ENCODE measurements at regions not wholly inside any gene's neighbourhood (a gene's known extent, or its start where the extent isn't known, plus 50 kb on each side); places are given as distances from the start of the nearest gene placed in this dataset.

- ChIA-PET POLR2A (ENCODE audit: partially characterized antibody) (no interaction called here), CTCF (ENCODE audit: partially characterized antibody) (interaction anchor here (1.4 kb wide), 1 partner anchor 8 kb away, joined by 3 read pairs; no protein-coding TSS in a partner anchor)
- no peak overlapping the region for H2BK15ac ChIP-seq (ENCODE audit: low read length)
- H2BK12ac ChIP-seq (ENCODE audit: low read depth, low read length): no peak overlapping the region
- H2BK20ac ChIP-seq (ENCODE audit: low read length): no peak overlapping the region
- 100% methylated on average over 1 of the region's 1 CpG; no CpG with 5 or more reads in 1 of the 2 experiments for whole genome bisulfite sequencing, 2 experiments (ENCODE audit: extremely low coverage in 1 of 2, insufficient coverage in 1 of 2, insufficient read length in 1 of 2, insufficient replicate concordance in 2 of 2, low coverage in 1 of 2, low lambda C conversion rate in 2 of 2, missing lambda C conversion rate in 1 of 2)
- FAIRE-seq: no peak
- H4K20me1 ChIP-seq (replicated peaks in 1 of 2; ENCODE audit: control insufficient read depth in 1 of 2, insufficient read depth in 2 of 2, low read length in 2 of 2): no peaks in the 10 kb centered on the region
- H3K4me2 ChIP-seq (ENCODE audit: insufficient read depth in 1 of 2, low read depth in 2 of 2, low read length in 2 of 2): no peak overlapping the region
- H4K91ac ChIP-seq (replicated peaks; ENCODE audit: insufficient read length, low read length): no peak overlapping the region
- H3K18ac ChIP-seq (ENCODE audit: extremely low read depth, low read length): no peak overlapping the region
- H3K56ac ChIP-seq (replicated peaks; ENCODE audit: insufficient read length, low read depth, low read length): no peak overlapping the region
- no peak for DNase-seq (ENCODE audit: low read depth in 1 of 2, low spot score in 2 of 2)
- no peak overlapping the region for H3K14ac ChIP-seq (ENCODE audit: insufficient read length)
- no peaks in the 10 kb centered on the region for H3K27me3 ChIP-seq (replicated peaks in 1 of 4; ENCODE audit: control insufficient read depth in 3 of 4, extremely low read depth in 1 of 4, insufficient read depth in 3 of 4, low read length in 3 of 4)
- no peak overlapping the region for H3K23ac ChIP-seq (ENCODE audit: insufficient read length)
- no peak overlapping the region for H3K27ac ChIP-seq (ENCODE audit: low read depth, low read length)
- H4K8ac ChIP-seq (ENCODE audit: extremely low read depth, insufficient read depth, low read length): no peak overlapping the region
- H4K5ac ChIP-seq (ENCODE audit: insufficient read length, low read depth, low read length): no peak overlapping the region
- no peak overlapping the region for H2BK5ac ChIP-seq (ENCODE audit: low read depth, low read length)
- H3K23me2 ChIP-seq (ENCODE audit: low read depth, low read length): no peaks in the 10 kb centered on the region
- H3K36me3 ChIP-seq (ENCODE audit: control insufficient read depth in 2 of 4, insufficient read depth in 4 of 4, low read length in 3 of 4): no peaks in the 10 kb centered on the region
- H3K4me3 ChIP-seq (ENCODE audit: extremely low read depth in 1 of 4, insufficient read depth in 2 of 4, low read depth in 3 of 4, low read length in 4 of 4): no peak overlapping the region
- H3K4ac ChIP-seq (replicated peaks; ENCODE audit: insufficient read length, low read depth, low read length): no peak overlapping the region
- H3K79me2 ChIP-seq (ENCODE audit: control insufficient read depth in 1 of 2, insufficient read depth in 2 of 2, low read length in 2 of 2): no peaks in the 10 kb centered on the region
- H3K9me3 ChIP-seq (ENCODE audit: insufficient read depth in 2 of 2, low read depth in 1 of 2, low read length in 1 of 2): no peaks in the 10 kb centered on the region
- H3K79me1 ChIP-seq (ENCODE audit: low read depth, low read length): no peaks in the 10 kb centered on the region
- no peak overlapping the region for H3K9ac ChIP-seq (replicated peaks in 1 of 4; ENCODE audit: extremely low read depth in 1 of 4, low read depth in 3 of 4, low read length in 3 of 4)
- no peaks in the 10 kb centered on the region for H3K4me1 ChIP-seq (replicated peaks in 1 of 4; ENCODE audit: control insufficient read depth in 3 of 4, insufficient read depth in 4 of 4, low read length in 3 of 4)
- no peak overlapping the region for H2BK120ac ChIP-seq (replicated peaks; ENCODE audit: low read depth, low read length)
- H2AK5ac ChIP-seq (ENCODE audit: low read depth, low read length): no peak overlapping the region
- H2AFZ ChIP-seq (ENCODE audit: low read length): no peak overlapping the region
- TF ChIP-seq SIX5 (IDR thresholded peaks at IDR 0.05; ENCODE audit: low read depth, low read length) (no peak), SIRT6 (IDR thresholded peaks at IDR 0.05; ENCODE audit: low read length) (no peak), JUND (IDR thresholded peaks at IDR 0.05; ENCODE audit: low read length) (no peak), CHD2 (IDR thresholded peaks at IDR 0.05; ENCODE audit: low read length) (no peak), HDAC2 (IDR thresholded peaks at IDR 0.05; ENCODE audit: borderline replicate concordance in 1 of 2, low read depth in 2 of 2, low read length in 2 of 2) (no peak), CTCF (IDR thresholded peaks at IDR 0.05; ENCODE audit: control extremely low read depth in 1 of 3, insufficient read depth in 1 of 3, low read depth in 1 of 3, low read length in 3 of 3) (no peak), ASH2L (IDR thresholded peaks at IDR 0.05; ENCODE audit: low read length) (no peak), GTF2F1 (IDR thresholded peaks at IDR 0.05; ENCODE audit: borderline replicate concordance, low read depth, low read length) (no peak), CBX5 (IDR thresholded peaks at IDR 0.05; ENCODE audit: low read depth, low read length) (no peak), JUN (IDR thresholded peaks at IDR 0.05; ENCODE audit: low read depth, low read length) (no peak), BACH1 (IDR thresholded peaks at IDR 0.05; ENCODE audit: low read length) (no peak), ZNF274 (IDR thresholded peaks at IDR 0.05; ENCODE audit: borderline replicate concordance, extremely low read depth, low read length) (no peak), TEAD4 (IDR thresholded peaks at IDR 0.05; ENCODE audit: low read depth, low read length) (no peak)
These were observed 949.4 kb upstream of the FANCL start for GRCh38 chr2:59190518-59190917.
